GM12878 (cell line): ENCODE measurements at regions not wholly inside any gene's neighbourhood (a gene's known extent, or its start where the extent isn't known, plus 50 kb on each side); places are given as distances from the start of the nearest gene placed in this dataset.

Experiments used
- ATAC-seq: fragments of 200-7000 bp; cut with Tn5 transposase; 3 replicates; pipeline ENCODE4 v1.9.1; 2020; ENCODE audit warnings: mild to moderate bottlenecking, moderate library complexity
- BruUV-seq: library from RNA; stranded (reverse); fragments of 400-500 nt; replicated peaks from 2 replicates; lab custom pipeline; 2021; lab: Mats Ljungman, UMichigan
- CTCF ChIA-PET: fragments of 300-600 bp; sonication (Branson Sonifier 250); formaldehyde crosslinking; extraction: SDS; loops from one replicate; lab custom pipeline; 2021; ENCODE audit warnings: inconsistent platforms; lab: Yijun Ruan, JAX
- POLR2A ChIA-PET: fragments of 350-600 bp; formaldehyde crosslinking; extraction: SDS; loops from one replicate; lab custom pipeline; 2021; ENCODE audit warnings: inconsistent platforms; lab: Charles Lee
- RAD21 ChIA-PET: fragments of 300-600 bp; sonication (Branson Sonifier 250); formaldehyde crosslinking; loops from one replicate; lab custom pipeline; 2023; ENCODE audit warnings: antibody characterized with exemption; ENCODE audit not compliant: unreplicated experiment; lab: Charles Lee
- SMC1A ChIA-PET: fragments of 300-600 bp; sonication (Branson Sonifier 250); formaldehyde crosslinking; loops from one replicate; lab custom pipeline; 2023; ENCODE audit not compliant: unreplicated experiment, uncharacterized antibody; lab: Charles Lee
- DNase-seq: peaks from one replicate; pipeline ENCODE4 v3.0.0-alpha.2; 2011; ENCODE audit warnings: low read depth, low spot score
- FAIRE-seq: peaks from 3 replicates; lab custom pipeline; 2011; peaks lifted over from hg19 to GRCh38; lab: Jason Lieb, UNC
- H2AFZ ChIP-seq: 2 replicates; pipeline ENCODE4 v1.6.0; 2011; ENCODE audit warnings: low read depth, low read length, control low read depth; ENCODE audit not compliant: control insufficient read depth
- H3K27ac ChIP-seq: 2 replicates; pipeline ENCODE4 v1.5.1; 2011; ENCODE audit warnings: control low read depth; ENCODE audit not compliant: control insufficient read depth, insufficient read depth
- H3K27me3 ChIP-seq, 2 experiments: replicated peaks in 1 of 2; 2 replicates each; pipeline versions ENCODE4 v1.6.0 to v1.6.1; 2011; ENCODE audit warnings: low read length in 1 of 2; ENCODE audit not compliant: control insufficient read depth in 2 of 2, insufficient read depth in 2 of 2
- H3K36me3 ChIP-seq, 2 experiments: 2 replicates each; pipeline ENCODE4 v1.5.1; 2011; ENCODE audit warnings: low read length in 1 of 2; ENCODE audit not compliant: control insufficient read depth in 2 of 2, insufficient read depth in 2 of 2
- H3K4me1 ChIP-seq: 2 replicates; pipeline ENCODE4 v1.6.1; 2011; ENCODE audit warnings: mild to moderate bottlenecking, low read length, moderate library complexity, mixed read lengths; ENCODE audit not compliant: control insufficient read depth, insufficient read depth
- H3K4me2 ChIP-seq: 2 replicates; pipeline ENCODE4 v1.6.0; 2011; ENCODE audit warnings: control low read depth; ENCODE audit not compliant: control insufficient read depth, insufficient read depth
- H3K4me3 ChIP-seq: fragments of 200-600 bp; sonication (generic); 2 replicates; pipeline ENCODE4 v1.5.1; 2016
- H3K79me2 ChIP-seq: 2 replicates; pipeline ENCODE4 v1.6.0; 2011; ENCODE audit warnings: low read length; ENCODE audit not compliant: control insufficient read depth, insufficient read depth
- H3K9ac ChIP-seq: 2 replicates; pipeline ENCODE4 v1.8.0; 2011; ENCODE audit warnings: low read length, control low read depth, mixed read lengths; ENCODE audit not compliant: control insufficient read depth, insufficient read depth
- H3K9me3 ChIP-seq: replicated peaks from 3 replicates; pipeline ENCODE4 v1.5.1; 2011; ENCODE audit warnings: mild to moderate bottlenecking, low read length; ENCODE audit not compliant: control insufficient read depth, insufficient read depth
- H4K20me1 ChIP-seq: 2 replicates; pipeline ENCODE4 v1.6.0; 2011; ENCODE audit not compliant: control insufficient read depth, insufficient read depth
- BRCA1 ChIP-seq: IDR thresholded peaks from 2 replicates; pipeline ENCODE4 v1.6.1; 2011; ENCODE audit warnings: low read depth, low read length, improper control_type of control experiment
- E2F8 ChIP-seq: fragments of 450-650 bp; IDR thresholded peaks from 2 replicates; pipeline ENCODE4 v1.6.1; 2018; ENCODE audit warnings: mild to moderate bottlenecking, low read depth, moderate library complexity; ENCODE audit not compliant: partially characterized antibody
- NBN ChIP-seq: fragments of 450-650 bp; IDR thresholded peaks from 2 replicates; pipeline ENCODE4 v1.6.1; 2016
- PRDM15 ChIP-seq: fragments of 450-650 bp; formaldehyde crosslinking; IDR thresholded peaks from 2 replicates; pipeline ENCODE4 v1.4.0; 2020; ENCODE audit warnings: mild to moderate bottlenecking, moderate library complexity
- ZBTB11 ChIP-seq: fragments of 450-650 bp; formaldehyde crosslinking; IDR thresholded peaks from 2 replicates; pipeline ENCODE4 v1.5.0; 2022; ENCODE audit warnings: mild to moderate bottlenecking, missing genetic modification characterization
- WGBS: methylation state at CpG from one replicate; pipeline ENCODE4 v1.1.6; 2016; ENCODE audit warnings: low lambda C conversion rate; ENCODE audit not compliant: insufficient replicate concordance, insufficient coverage; ENCODE audit errors: missing lambda C conversion rate; 5-methylcytosine and 5-hydroxymethylcytosine counted together
- in situ Hi-C: fragments of 300-500 bp; cut with MboI; formaldehyde crosslinking; loops from 9 replicates; pipeline ENCODE4 v1.14.3; 2018; ENCODE audit warnings: mixed read lengths
- intact Hi-C: fragments of 100-400 bp; cut with micrococcal nuclease; formaldehyde crosslinking; loops from one replicate; pipeline ENCODE4 v1.14.2; 2022; ENCODE audit not compliant: unreplicated experiment
- TF ChIP-seq, protein P1 (sequence below): fragments of 450-650 bp; IDR thresholded peaks from 2 replicates; pipeline ENCODE4 v1.6.1; 2017; ENCODE audit warnings: mild to moderate bottlenecking, moderate library complexity

- TF ChIP-seq ZBTB11 (CRISPR knock-in tag) = no peak
- no peak for TF ChIP-seq PRDM15 (CRISPR knock-in tag)
- TF ChIP-seq, all 136 proteins: peak for 0
Observed at GRCh38 chr6:28729501-28730402, 194.0 kb downstream of the TRIM27 start (continued).

DNA sequence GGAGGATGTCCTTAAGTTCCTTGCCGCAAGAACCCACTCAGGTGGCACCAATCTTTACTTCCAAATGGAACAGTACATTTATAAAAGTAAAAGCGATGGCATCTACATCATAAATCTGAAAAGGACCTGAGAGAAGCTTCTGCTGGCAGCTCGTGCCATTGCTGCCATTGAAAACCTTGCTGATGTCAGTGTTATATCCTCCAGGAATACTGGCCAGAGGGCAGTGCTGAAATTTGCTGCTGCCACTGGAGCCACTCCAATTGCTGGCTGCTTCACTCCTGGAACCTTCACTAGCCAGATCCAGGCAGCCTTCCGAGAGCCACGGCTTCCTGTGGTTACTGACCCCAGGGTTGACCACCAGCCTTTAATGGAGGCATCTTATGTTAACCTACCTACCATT is 191.7 kb downstream of the TRIM27 start:
- no peak overlapping the region for H2AFZ ChIP-seq
- DNase-seq (no peak), FAIRE-seq (no peak), ATAC-seq (no peak)
- intact Hi-C loops = no loop called here
- H4K20me1 ChIP-seq = no peaks in the 10 kb centered on the region
- peaks cover 0 to 5% of the 10 kb centered on the region in 2 experiments; a peak in 2 of 4 replicates for H3K27me3 ChIP-seq
- in situ Hi-C loops = no loop called here
- no peaks in the 10 kb centered on the region for H3K79me2 ChIP-seq
- ChIA-PET CTCF (no interaction called here), RAD21 (no interaction called here), POLR2A (no interaction called here), SMC1A (no interaction called here)
- H3K9me3 ChIP-seq = no peaks in the 10 kb centered on the region; the same call in 1 of the 3 replicates
- H3K4me2 ChIP-seq = no peak overlapping the region
- no peak overlapping the region for H3K4me3 ChIP-seq
- no peaks in the 10 kb centered on the region for H3K36me3 ChIP-seq
- WGBS = 28% methylated on average over 5 of the region's 5 CpGs
- H3K4me1 ChIP-seq = no peaks in the 10 kb centered on the region
- BruUV-seq = no TSS peak
- no peak overlapping the region for H3K9ac ChIP-seq
- H3K27ac ChIP-seq = no peak overlapping the region
- TF ChIP-seq BRCA1 (no peak), NBN (no peak), E2F8 (no peak)
- TF ChIP-seq, protein P1, sequence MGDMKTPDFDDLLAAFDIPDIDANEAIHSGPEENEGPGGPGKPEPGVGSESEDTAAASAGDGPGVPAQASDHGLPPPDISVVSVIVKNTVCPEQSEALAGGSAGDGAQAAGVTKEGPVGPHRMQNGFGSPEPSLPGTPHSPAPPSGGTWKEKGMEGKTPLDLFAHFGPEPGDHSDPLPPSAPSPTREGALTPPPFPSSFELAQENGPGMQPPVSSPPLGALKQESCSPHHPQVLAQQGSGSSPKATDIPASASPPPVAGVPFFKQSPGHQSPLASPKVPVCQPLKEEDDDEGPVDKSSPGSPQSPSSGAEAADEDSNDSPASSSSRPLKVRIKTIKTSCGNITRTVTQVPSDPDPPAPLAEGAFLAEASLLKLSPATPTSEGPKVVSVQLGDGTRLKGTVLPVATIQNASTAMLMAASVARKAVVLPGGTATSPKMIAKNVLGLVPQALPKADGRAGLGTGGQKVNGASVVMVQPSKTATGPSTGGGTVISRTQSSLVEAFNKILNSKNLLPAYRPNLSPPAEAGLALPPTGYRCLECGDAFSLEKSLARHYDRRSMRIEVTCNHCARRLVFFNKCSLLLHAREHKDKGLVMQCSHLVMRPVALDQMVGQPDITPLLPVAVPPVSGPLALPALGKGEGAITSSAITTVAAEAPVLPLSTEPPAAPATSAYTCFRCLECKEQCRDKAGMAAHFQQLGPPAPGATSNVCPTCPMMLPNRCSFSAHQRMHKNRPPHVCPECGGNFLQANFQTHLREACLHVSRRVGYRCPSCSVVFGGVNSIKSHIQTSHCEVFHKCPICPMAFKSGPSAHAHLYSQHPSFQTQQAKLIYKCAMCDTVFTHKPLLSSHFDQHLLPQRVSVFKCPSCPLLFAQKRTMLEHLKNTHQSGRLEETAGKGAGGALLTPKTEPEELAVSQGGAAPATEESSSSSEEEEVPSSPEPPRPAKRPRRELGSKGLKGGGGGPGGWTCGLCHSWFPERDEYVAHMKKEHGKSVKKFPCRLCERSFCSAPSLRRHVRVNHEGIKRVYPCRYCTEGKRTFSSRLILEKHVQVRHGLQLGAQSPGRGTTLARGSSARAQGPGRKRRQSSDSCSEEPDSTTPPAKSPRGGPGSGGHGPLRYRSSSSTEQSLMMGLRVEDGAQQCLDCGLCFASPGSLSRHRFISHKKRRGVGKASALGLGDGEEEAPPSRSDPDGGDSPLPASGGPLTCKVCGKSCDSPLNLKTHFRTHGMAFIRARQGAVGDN = no peak
